Muscle of leg (tissue), 3 donors: ENCODE measurements at regions not wholly inside any gene's neighbourhood (a gene's known extent, or its start where the extent isn't known, plus 50 kb on each side); places are given as distances from the start of the nearest gene placed in this dataset.

ENCODE experiments used
- DNase-seq: peaks from one replicate; pipeline ENCODE4 v3.0.0; 2013
- H3K27ac ChIP-seq: one replicate; pipeline ENCODE4 v1.5.1; 2013; ENCODE audit warnings: mild to moderate bottlenecking, low read length, control low read depth
- H3K27me3 ChIP-seq: one replicate; pipeline ENCODE4 v1.6.1; 2013; ENCODE audit warnings: low read length; ENCODE audit not compliant: control insufficient read depth, insufficient read depth
- H3K36me3 ChIP-seq: one replicate; pipeline ENCODE4 v1.6.1; 2013; ENCODE audit warnings: low read length; ENCODE audit not compliant: control insufficient read depth, insufficient read depth
- H3K4me1 ChIP-seq: one replicate; pipeline ENCODE4 v1.6.1; 2013; ENCODE audit warnings: low read length; ENCODE audit not compliant: control insufficient read depth, insufficient read depth
- H3K4me3 ChIP-seq: one replicate; pipeline ENCODE4 v1.5.1; 2013; ENCODE audit warnings: low read length, control low read depth
- H3K9me3 ChIP-seq: replicated peaks from 2 replicates; pipeline ENCODE4 v1.6.1; 2013; ENCODE audit warnings: low read depth, low read length; ENCODE audit not compliant: control insufficient read depth
- WGBS: methylation state at CpG from one replicate; pipeline ENCODE4 v1.1.5; 2013; ENCODE audit warnings: missing lambda C conversion rate; ENCODE audit not compliant: insufficient coverage; 5-methylcytosine and 5-hydroxymethylcytosine counted together

GRCh38 chr14:36465178-36465577 lies 54.9 kb downstream of the NKX2-1 start:
- no peaks in the 10 kb centered on the region for H3K36me3 ChIP-seq
- H3K4me1 ChIP-seq: no peaks in the 10 kb centered on the region
- H3K27ac ChIP-seq: no peak overlapping the region
- H3K27me3 ChIP-seq: no peaks in the 10 kb centered on the region
- H3K4me3 ChIP-seq: no peak overlapping the region
- DNase-seq: no peak
- WGBS: 91% methylated on average over 4 of the region's 4 CpGs
- no peaks in the 10 kb centered on the region for H3K9me3 ChIP-seq

- no peak for DNase-seq
- Histone ChIP-seq H3K9me3 (no peaks in the 10 kb centered on the region), H3K4me3 (no peak overlapping the region), H3K36me3 (no peaks in the 10 kb centered on the region), H3K27me3 (no peaks in the 10 kb centered on the region), H3K27ac (no peak overlapping the region), H3K4me1 (no peaks in the 10 kb centered on the region)
- no CpG with 5 or more reads among the region's 1 CpG for WGBS
These were observed 57.1 kb downstream of the NKX2-1 start for GRCh38 chr14:36462890-36463289.

- H3K27ac ChIP-seq: no peak overlapping the region
- no CpG with 5 or more reads among the region's 2 CpGs for WGBS
These were observed 64.8 kb downstream of the NKX2-1 start for GRCh38 chr14:36455241-36455627.

GRCh38 chr14:36454599-36455240 lies 65.3 kb downstream of the NKX2-1 start:
- Histone ChIP-seq H3K9me3 (no peaks in the 10 kb centered on the region), H3K27ac (no peak overlapping the region), H3K27me3 (no peaks in the 10 kb centered on the region), H3K36me3 (no peaks in the 10 kb centered on the region), H3K4me1 (no peaks in the 10 kb centered on the region), H3K4me3 (no peak overlapping the region)
- DNase-seq: no peak
- WGBS: 20% methylated on average over 2 of the region's 5 CpGs

More at GRCh38 chr14:36455241-36455627, 64.8 kb downstream of the NKX2-1 start:
- Histone ChIP-seq H3K36me3 (no peaks in the 10 kb centered on the region), H3K4me3 (no peak overlapping the region), H3K9me3 (no peaks in the 10 kb centered on the region), H3K4me1 (no peaks in the 10 kb centered on the region), H3K27me3 (no peaks in the 10 kb centered on the region)
- no peak for DNase-seq

- no peaks in the 10 kb centered on the region for H3K27me3 ChIP-seq
- no peak for DNase-seq
- WGBS: 60% methylated on average over 1 of the region's 7 CpGs
These were observed 67.2 kb downstream of the NKX2-1 start for GRCh38 chr14:36452860-36453259.

GRCh38 chr14:36451310-36452065 lies 68.5 kb downstream of the NKX2-1 start:
- Histone ChIP-seq H3K4me3 (no peak overlapping the region), H3K27ac (no peak overlapping the region), H3K27me3 (no peaks in the 10 kb centered on the region), H3K4me1 (no peaks in the 10 kb centered on the region), H3K9me3 (no peaks in the 10 kb centered on the region), H3K36me3 (no peaks in the 10 kb centered on the region)
- no peak for DNase-seq
- 61% methylated on average over 7 of the region's 8 CpGs for WGBS

More at GRCh38 chr14:36452860-36453259, 67.2 kb downstream of the NKX2-1 start:
- Histone ChIP-seq H3K36me3 (no peaks in the 10 kb centered on the region), H3K27ac (no peak overlapping the region), H3K9me3 (no peaks in the 10 kb centered on the region), H3K4me1 (no peaks in the 10 kb centered on the region), H3K4me3 (no peak overlapping the region)

- H3K9me3 ChIP-seq: no peaks in the 10 kb centered on the region
- H3K27ac ChIP-seq: no peak overlapping the region
- DNase-seq: no peak
- H3K4me3 ChIP-seq: no peak overlapping the region
- H3K4me1 ChIP-seq: no peaks in the 10 kb centered on the region
- no peaks in the 10 kb centered on the region for H3K27me3 ChIP-seq
- H3K36me3 ChIP-seq: no peaks in the 10 kb centered on the region
- WGBS: 89% methylated on average over 3 of the region's 4 CpGs
These were observed 69.5 kb downstream of the NKX2-1 start for GRCh38 chr14:36450550-36450949.

GRCh38 chr14:36449903-36450302 lies 70.1 kb downstream of the NKX2-1 start:
- no peaks in the 10 kb centered on the region for H3K4me1 ChIP-seq
- H3K9me3 ChIP-seq: no peaks in the 10 kb centered on the region
- H3K4me3 ChIP-seq: no peak overlapping the region
- no peaks in the 10 kb centered on the region for H3K27me3 ChIP-seq
- 90% methylated on average over 2 of the region's 4 CpGs for WGBS
- no peak for DNase-seq
- no peaks in the 10 kb centered on the region for H3K36me3 ChIP-seq
- H3K27ac ChIP-seq: no peak overlapping the region

GRCh38 chr14:36443374-36443773 lies 76.7 kb downstream of the NKX2-1 start:
- Histone ChIP-seq H3K4me3 (no peak overlapping the region), H3K27ac (no peak overlapping the region), H3K36me3 (no peaks in the 10 kb centered on the region), H3K4me1 (no peaks in the 10 kb centered on the region), H3K9me3 (no peaks in the 10 kb centered on the region), H3K27me3 (no peaks in the 10 kb centered on the region)
- WGBS: 14% methylated on average over 1 of the region's 4 CpGs
- no peak for DNase-seq

- Histone ChIP-seq H3K9me3 (no peaks in the 10 kb centered on the region), H3K27me3 (no peaks in the 10 kb centered on the region)
These were observed 77.2 kb downstream of the NKX2-1 start for GRCh38 chr14:36442824-36443241.

More at GRCh38 chr14:36442824-36443241, 77.2 kb downstream of the NKX2-1 start:
- Histone ChIP-seq H3K27ac (no peak overlapping the region), H3K4me1 (no peaks in the 10 kb centered on the region), H3K36me3 (no peaks in the 10 kb centered on the region), H3K4me3 (no peak overlapping the region)
- DNase-seq: no peak
- WGBS: 33% methylated on average over 1 of the region's 4 CpGs
